ENCODE measurements at regions not wholly inside any gene's neighbourhood (a gene's known extent, or its start where the extent isn't known, plus 50 kb on each side); places are given as distances from the start of the nearest gene placed in this dataset.

- no peak for DNase-seq
These were observed 455.4 kb downstream of the EBF1 start for GRCh38 chr5:158644301-158644700.

GRCh38 chr5:158643840-158644239, 455.9 kb downstream of the EBF1 start:
- DNase-seq, result no peak

- DNase-seq, result no peak
These were observed 456.8 kb downstream of the EBF1 start for GRCh38 chr5:158642879-158643278.

GRCh38 chr5:158641016-158641415, 458.7 kb downstream of the EBF1 start:
- DNase-seq, result no peak

GRCh38 chr5:158640593-158640980, 459.1 kb downstream of the EBF1 start:
- no peak for DNase-seq

- DNase-seq, result no peak
These were observed 459.7 kb downstream of the EBF1 start for GRCh38 chr5:158639881-158640592.

- no peak for DNase-seq
These were observed 461.3 kb downstream of the EBF1 start for GRCh38 chr5:158638396-158638795.

- DNase-seq, result no peak
These were observed 462.7 kb downstream of the EBF1 start for GRCh38 chr5:158637039-158637438.

GRCh38 chr5:158635565-158635964, 464.2 kb downstream of the EBF1 start:
- no peak for DNase-seq

- no peak for DNase-seq
These were observed 465.0 kb downstream of the EBF1 start for GRCh38 chr5:158634714-158635113.

GRCh38 chr5:158629591-158630312, 470.0 kb downstream of the EBF1 start:
- DNase-seq, result no peak

GRCh38 chr5:158626718-158627117, 473.0 kb downstream of the EBF1 start:
- DNase-seq, result no peak

- no peak for DNase-seq
These were observed 475.7 kb downstream of the EBF1 start for GRCh38 chr5:158623971-158624370.

GRCh38 chr5:158621391-158621790, 478.3 kb downstream of the EBF1 start:
- no peak for DNase-seq

- DNase-seq, result no peak
These were observed 480.5 kb downstream of the EBF1 start for GRCh38 chr5:158619083-158619788.

- no peak for DNase-seq
These were observed 481.5 kb downstream of the EBF1 start for GRCh38 chr5:158618256-158618655.

GRCh38 chr5:158616707-158617106, 483.0 kb downstream of the EBF1 start:
- DNase-seq, result no peak

GRCh38 chr5:158614951-158615350, 484.8 kb downstream of the EBF1 start:
- no peak for DNase-seq

- DNase-seq, result no peak
These were observed 488.1 kb downstream of the EBF1 start for GRCh38 chr5:158611581-158611980.

GRCh38 chr5:158610051-158610415, 489.7 kb downstream of the EBF1 start:
- no peak for DNase-seq

GRCh38 chr5:158609333-158610050, 490.2 kb downstream of the EBF1 start:
- no peak for DNase-seq

GRCh38 chr5:158607088-158607487, 492.6 kb downstream of the EBF1 start:
- no peak for DNase-seq

- DNase-seq, result no peak
These were observed 493.5 kb downstream of the EBF1 start for GRCh38 chr5:158606233-158606632.

Measured in 8988T (cell line).